Body of pancreas (tissue), 4 donors: ENCODE measurements at regions not wholly inside any gene's neighbourhood (a gene's known extent, or its start where the extent isn't known, plus 50 kb on each side); places are given as distances from the start of the nearest gene placed in this dataset.

Experiments used
- ATAC-seq: fragments of 150-250 bp; one replicate; pipeline ENCODE4 v1.9.1; 2016
- DNase-seq, 4 donors: peaks; one replicate each; pipeline ENCODE4 v3.0.0-alpha.2; 2019
- H3K27ac ChIP-seq, 4 donors: fragments of 200-600 bp; sonication (generic); 1 replicate in 3 of 4; 2 replicates in 1 of 4; pipeline versions ENCODE4 v1.5.1 to v1.6.1; 2016 to 2019; ENCODE audit warnings: mild to moderate bottlenecking in 1 of 4, mixed read lengths in 1 of 4, moderate library complexity in 1 of 4
- H3K27me3 ChIP-seq, 2 donors: fragments of 200-600 bp; sonication (generic); one replicate each; pipeline ENCODE4 v1.6.0; 2016; ENCODE audit warnings: mild to moderate bottlenecking in 1 of 2
- H3K36me3 ChIP-seq, 2 donors: fragments of 200-600 bp; sonication (generic); replicated peaks in 1 of 2; 2 replicates each; pipeline ENCODE4 v1.5.1; 2016; ENCODE audit warnings: low read depth in 2 of 2; ENCODE audit not compliant: insufficient read depth in 1 of 2
- H3K4me1 ChIP-seq: fragments of 200-600 bp; sonication (generic); one replicate; pipeline ENCODE4 v1.6.0; 2016
- H3K4me3 ChIP-seq, 2 donors: fragments of 200-600 bp; sonication (generic); 1 replicate in 1 of 2; 2 replicates in 1 of 2; pipeline ENCODE4 v1.5.1; 2016 to 2019
- H3K9me3 ChIP-seq, 3 donors: fragments of 200-600 bp; sonication (generic); 1 replicate in 2 of 3; 2 replicates in 1 of 3; pipeline ENCODE4 v1.5.1; 2016
- POLR2A ChIP-seq, 3 donors: fragments of 450-650 bp; IDR thresholded peaks; one replicate each; pipeline ENCODE4 v1.6.1; 2016; ENCODE audit warnings: antibody characterized with exemption in 3 of 3, mild to moderate bottlenecking in 2 of 3
- WGBS, 2 donors: methylation state at CpG; one replicate each; pipeline ENCODE4 v1.1.5; 2017; 5-methylcytosine and 5-hydroxymethylcytosine counted together
- intact Hi-C: fragments of 100-400 bp; cut with DNase I; formaldehyde crosslinking; loops from one replicate; pipeline ENCODE4 v1.15.1; 2023
- TF ChIP-seq, protein P1 (sequence below), 7 experiments: fragments of 450-650 bp in 4 of 7; fragments of 200-600 bp in 3 of 7; sonication (generic) in 3 of 7; IDR thresholded peaks; one replicate each; pipeline ENCODE4 v1.5.1; 2016 to 2019; ENCODE audit warnings: antibody characterized with exemption in 7 of 7

DNA sequence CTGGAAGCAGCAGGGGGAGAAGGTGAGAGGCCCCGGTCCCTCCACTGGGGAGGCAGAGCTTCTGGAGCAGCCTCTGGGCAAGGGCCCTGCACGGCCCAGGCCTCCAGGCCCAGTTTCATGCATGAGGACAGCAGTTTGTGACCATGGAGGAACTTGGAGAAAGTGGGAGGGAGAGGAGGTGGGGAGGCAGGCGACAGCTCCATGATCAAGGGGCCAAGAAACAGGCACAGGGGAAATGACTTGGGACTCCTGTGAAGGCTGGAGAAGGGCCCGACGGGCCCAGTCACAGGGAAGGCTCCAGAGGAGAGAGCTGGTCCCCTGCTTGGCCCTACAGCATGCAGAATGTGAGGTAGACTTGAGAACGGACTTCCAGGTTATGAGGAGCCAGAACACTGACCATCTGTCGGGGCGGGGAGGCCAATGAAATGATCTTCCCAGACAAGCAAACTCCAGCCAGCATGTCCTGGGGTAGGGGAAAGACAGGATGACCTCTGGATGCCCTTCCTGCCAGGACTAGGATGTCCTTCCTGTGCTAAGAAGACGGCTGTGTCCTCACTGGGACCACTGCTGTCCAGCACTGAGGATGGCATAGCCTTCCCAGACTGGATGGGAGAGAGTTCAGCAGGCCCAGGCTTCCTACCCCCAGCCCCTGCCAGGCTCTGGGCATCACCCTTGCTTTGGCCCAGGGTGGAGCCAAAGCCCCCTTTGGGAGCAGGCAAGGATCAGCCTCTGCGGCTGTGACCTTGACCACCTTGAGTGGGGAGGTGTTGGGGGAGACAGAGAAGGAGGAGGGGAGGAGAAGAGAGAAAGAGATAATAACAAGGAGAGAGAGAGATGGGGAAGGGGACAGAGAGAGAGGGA is 548.2 kb downstream of the PTPRU start:
- no peaks in the 10 kb centered on the region for H3K36me3 ChIP-seq
- no peak overlapping the region for H3K27ac ChIP-seq
- WGBS, 2 donors = 64 to 68% methylated on average over 9 to 10 of the region's 10 CpGs
- intact Hi-C loops = no loop called here
- DNase-seq (no peak), ATAC-seq (no peak)
- TF ChIP-seq, protein P1, sequence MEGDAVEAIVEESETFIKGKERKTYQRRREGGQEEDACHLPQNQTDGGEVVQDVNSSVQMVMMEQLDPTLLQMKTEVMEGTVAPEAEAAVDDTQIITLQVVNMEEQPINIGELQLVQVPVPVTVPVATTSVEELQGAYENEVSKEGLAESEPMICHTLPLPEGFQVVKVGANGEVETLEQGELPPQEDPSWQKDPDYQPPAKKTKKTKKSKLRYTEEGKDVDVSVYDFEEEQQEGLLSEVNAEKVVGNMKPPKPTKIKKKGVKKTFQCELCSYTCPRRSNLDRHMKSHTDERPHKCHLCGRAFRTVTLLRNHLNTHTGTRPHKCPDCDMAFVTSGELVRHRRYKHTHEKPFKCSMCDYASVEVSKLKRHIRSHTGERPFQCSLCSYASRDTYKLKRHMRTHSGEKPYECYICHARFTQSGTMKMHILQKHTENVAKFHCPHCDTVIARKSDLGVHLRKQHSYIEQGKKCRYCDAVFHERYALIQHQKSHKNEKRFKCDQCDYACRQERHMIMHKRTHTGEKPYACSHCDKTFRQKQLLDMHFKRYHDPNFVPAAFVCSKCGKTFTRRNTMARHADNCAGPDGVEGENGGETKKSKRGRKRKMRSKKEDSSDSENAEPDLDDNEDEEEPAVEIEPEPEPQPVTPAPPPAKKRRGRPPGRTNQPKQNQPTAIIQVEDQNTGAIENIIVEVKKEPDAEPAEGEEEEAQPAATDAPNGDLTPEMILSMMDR (IDR thresholded peaks at IDR 0.05) = no peak
- no peak for TF ChIP-seq POLR2A (IDR thresholded peaks at IDR 0.05)
- no peaks in the 10 kb centered on the region for H3K9me3 ChIP-seq
- H3K4me1 ChIP-seq = no peaks in the 10 kb centered on the region
- no peak overlapping the region for H3K4me3 ChIP-seq
- peaks cover 0 to 7% of the 10 kb centered on the region in 2 donors for H3K27me3 ChIP-seq

DNA sequence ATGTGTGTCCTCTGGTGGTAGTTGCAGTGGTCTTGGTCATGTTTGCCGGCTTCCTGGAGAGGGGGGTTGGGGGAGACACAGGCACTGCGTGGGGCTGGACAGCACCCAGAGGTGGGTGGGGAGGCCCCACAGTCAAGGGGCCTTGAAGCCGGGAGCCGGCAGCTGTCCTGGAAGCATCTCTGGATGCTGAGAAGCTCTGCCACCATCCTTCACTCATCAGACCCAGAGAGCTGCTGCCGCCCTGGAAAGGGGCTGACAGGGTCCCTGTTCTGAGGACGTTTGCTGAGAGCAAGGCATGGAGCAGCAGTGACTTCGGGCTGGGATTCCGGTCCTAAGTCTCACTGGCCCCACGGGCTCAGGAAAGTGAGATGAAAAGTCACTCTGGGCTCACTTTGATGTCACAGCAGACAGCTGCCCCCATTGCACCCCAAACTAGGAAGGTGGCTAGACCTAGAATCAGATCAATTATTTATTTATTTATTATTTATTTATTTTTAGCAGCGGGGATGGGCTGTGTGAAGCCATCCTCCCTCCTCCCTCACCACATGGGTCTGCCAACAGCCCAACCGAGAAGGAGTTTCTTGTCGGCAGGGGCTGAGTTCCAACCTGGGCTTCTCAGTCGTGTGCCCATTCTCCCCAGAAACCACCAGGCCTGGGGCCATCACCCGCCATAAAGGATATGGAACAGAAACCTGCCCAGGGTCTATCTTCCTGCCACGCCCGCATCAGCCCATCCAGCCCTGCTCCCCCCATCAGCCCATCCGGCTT is 547.4 kb downstream of the PTPRU start:
- H3K36me3 ChIP-seq = no peaks in the 10 kb centered on the region
- H3K4me1 ChIP-seq = no peaks in the 10 kb centered on the region
- no peak for TF ChIP-seq POLR2A (IDR thresholded peaks at IDR 0.05)
- DNase-seq = no peak
- H3K27me3 ChIP-seq = peaks cover 0 to 7% of the 10 kb centered on the region in 2 donors
- H3K9me3 ChIP-seq = no peaks in the 10 kb centered on the region
- intact Hi-C loops = no loop called here
- no peak overlapping the region for H3K27ac ChIP-seq
- no peak for ATAC-seq
- no peak overlapping the region for H3K4me3 ChIP-seq
- 63 to 69% methylated on average over 12 to 17 of the region's 17 CpGs for WGBS, 2 donors

DNA sequence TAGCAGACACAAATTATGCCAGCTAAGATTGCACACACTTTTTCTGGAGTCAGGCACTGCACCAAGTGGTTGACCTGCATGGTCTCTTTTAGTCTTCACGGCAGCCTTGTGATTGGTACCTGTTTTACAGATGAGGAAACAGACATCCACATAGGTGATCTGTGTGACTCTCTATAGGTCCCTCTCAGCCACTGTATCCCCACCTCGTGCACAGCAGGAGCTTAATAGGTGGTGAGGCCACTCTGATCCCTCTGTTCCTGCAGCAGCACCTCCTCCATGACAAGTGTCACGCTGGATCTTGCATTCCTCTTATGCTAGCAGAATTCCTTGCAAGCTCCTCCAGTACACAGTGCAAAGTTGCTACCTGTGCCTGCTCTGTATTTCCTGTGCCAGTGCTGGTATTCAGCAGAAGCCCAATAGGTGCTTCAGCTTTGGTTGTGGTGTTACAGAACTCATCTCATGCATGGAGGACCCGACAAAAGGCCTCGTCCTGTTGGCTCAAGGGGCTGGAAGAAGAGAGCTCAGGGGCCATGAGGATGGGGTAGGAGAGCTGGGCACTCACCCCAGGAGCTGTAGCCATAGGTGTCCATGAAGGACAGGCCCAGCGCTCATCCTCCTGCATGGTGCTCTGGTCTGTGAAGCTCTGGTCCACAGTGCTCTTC is 546.7 kb downstream of the PTPRU start:
- peaks cover 0 to 2% of the 10 kb centered on the region in 2 donors for H3K27me3 ChIP-seq
- H3K36me3 ChIP-seq = no peaks in the 10 kb centered on the region

DNA sequence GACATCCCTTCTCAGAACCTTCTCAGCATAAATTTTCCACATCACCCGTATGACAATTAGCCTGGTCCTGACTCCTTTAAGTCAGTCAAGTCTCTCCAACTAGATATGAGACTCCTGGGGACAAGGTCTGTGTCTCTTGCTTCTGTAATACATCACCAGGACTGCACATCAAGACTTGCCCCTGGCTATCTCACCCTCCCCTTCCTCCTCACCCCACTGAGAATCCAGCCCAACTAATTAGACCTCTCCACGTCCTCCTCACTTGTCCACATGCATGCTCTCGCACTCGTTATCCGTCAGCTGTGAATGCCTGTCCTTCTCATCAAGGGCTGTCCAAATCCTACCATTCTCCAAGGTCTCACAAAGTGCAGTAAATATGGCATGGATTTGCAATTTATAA is 542.8 kb downstream of the PTPRU start:
- Histone ChIP-seq H3K9me3 (no peaks in the 10 kb centered on the region), H3K27me3 (no peaks in the 10 kb centered on the region), H3K27ac (no peak overlapping the region), H3K36me3 (no peaks in the 10 kb centered on the region), H3K4me1 (no peaks in the 10 kb centered on the region), H3K4me3 (no peak overlapping the region)
- TF ChIP-seq, protein P1 (IDR thresholded peaks at IDR 0.05) = no peak
- TF ChIP-seq POLR2A (IDR thresholded peaks at IDR 0.05) = no peak
- intact Hi-C loops = no loop called here
- no peak for ATAC-seq
- 72 to 76% methylated on average over 5 of the region's 5 CpGs for WGBS, 2 donors
- no peak for DNase-seq

More for the DNA sequence above, 546.7 kb downstream of the PTPRU start:
- no peaks in the 10 kb centered on the region for H3K4me1 ChIP-seq
- H3K4me3 ChIP-seq = no peak overlapping the region
- WGBS, 2 donors = 58 to 60% methylated on average over 3 to 6 of the region's 6 CpGs
- no peak for DNase-seq
- H3K9me3 ChIP-seq = no peaks in the 10 kb centered on the region
- H3K27ac ChIP-seq = no peak overlapping the region
- intact Hi-C loops = no loop called here
- TF ChIP-seq, protein P1 (IDR thresholded peaks at IDR 0.05) = no peak
- no peak for TF ChIP-seq POLR2A (IDR thresholded peaks at IDR 0.05)
- no peak for ATAC-seq

DNA sequence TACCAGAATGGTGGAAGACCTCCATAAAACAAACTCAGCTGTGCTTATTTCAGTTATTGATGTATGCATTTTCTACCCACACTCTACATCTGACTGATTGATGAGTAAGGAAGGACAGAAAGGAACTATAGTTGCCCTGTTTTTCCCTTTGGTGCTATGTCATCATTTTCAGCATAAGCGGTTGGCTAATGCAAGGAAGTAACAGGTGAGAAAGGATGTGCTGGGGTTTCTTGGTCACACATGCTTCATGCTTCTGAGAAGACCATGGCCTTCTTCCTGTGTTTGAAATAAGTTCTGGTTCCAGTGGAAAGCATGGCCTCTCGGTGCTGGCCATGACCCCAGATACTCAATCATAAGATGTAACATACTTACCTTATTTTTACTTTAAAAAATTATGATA is 541.2 kb downstream of the PTPRU start:
- ATAC-seq = no peak

More for the DNA sequence above, 541.2 kb downstream of the PTPRU start:
- DNase-seq = no peak
- 72 to 81% methylated on average over 2 of the region's 2 CpGs for WGBS, 2 donors
- Histone ChIP-seq H3K4me3 (no peak overlapping the region), H3K36me3 (no peaks in the 10 kb centered on the region), H3K9me3 (no peaks in the 10 kb centered on the region), H3K27ac (no peak overlapping the region), H3K4me1 (no peaks in the 10 kb centered on the region), H3K27me3 (no peaks in the 10 kb centered on the region)
- TF ChIP-seq POLR2A (IDR thresholded peaks at IDR 0.05) = no peak
- TF ChIP-seq, protein P1 (IDR thresholded peaks at IDR 0.05) = no peak
- intact Hi-C loops = no loop called here
